AG09319 (cell line): ENCODE measurements at regions not wholly inside any gene's neighbourhood (a gene's known extent, or its start where the extent isn't known, plus 50 kb on each side); places are given as distances from the start of the nearest gene placed in this dataset.
A peak's percentile ranks its signal among the peaks of the same experiment; 100 is the strongest.

Experiments
- DNase-seq: peaks from one replicate; pipeline ENCODE4 v3.0.0-alpha.2; 2010; ENCODE audit warnings: low read depth; ENCODE audit errors: extremely low read depth
- CTCF ChIP-seq: IDR thresholded peaks from 2 replicates; pipeline ENCODE4 v1.5.1; 2011; ENCODE audit warnings: low read depth, mild to moderate bottlenecking, inconsistent platforms, low read length, moderate library complexity

GRCh38 chr2:226483143-226483542 lies 316.5 kb downstream of the IRS1 start:
- no peak for DNase-seq
- no peak for TF ChIP-seq CTCF

GRCh38 chr2:226478109-226478809 lies 321.4 kb downstream of the IRS1 start:
- TF ChIP-seq CTCF, result no peak
- DNase-seq, result peak; percentile 57

- no peak for DNase-seq
- TF ChIP-seq CTCF, result no peak
Observed at GRCh38 chr2:226477221-226478108, 322.2 kb downstream of the IRS1 start.

DNA sequence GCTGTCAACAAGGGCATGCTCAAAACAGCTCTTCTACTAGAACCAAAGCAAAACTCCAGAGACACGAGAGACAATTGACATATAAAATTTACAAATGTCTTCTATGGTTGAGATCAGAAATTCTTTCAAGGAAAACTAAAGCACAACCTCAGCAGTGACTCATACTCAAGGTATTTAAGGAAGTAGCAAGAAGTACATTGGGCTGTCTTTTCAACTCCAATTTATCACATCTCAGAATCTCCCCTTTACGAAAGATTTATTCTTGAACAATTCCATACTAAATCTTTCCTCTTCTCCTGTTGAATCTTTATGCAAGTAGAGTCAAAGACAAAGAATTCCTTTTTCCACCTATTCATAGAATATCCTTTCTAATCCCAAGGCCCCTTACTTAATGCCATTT lies 324.0 kb downstream of the IRS1 start:
- DNase-seq, result no peak
- no peak for TF ChIP-seq CTCF

- no peak for TF ChIP-seq CTCF
- no peak for DNase-seq
Observed at GRCh38 chr2:226474131-226474530, 325.5 kb downstream of the IRS1 start.

DNA sequence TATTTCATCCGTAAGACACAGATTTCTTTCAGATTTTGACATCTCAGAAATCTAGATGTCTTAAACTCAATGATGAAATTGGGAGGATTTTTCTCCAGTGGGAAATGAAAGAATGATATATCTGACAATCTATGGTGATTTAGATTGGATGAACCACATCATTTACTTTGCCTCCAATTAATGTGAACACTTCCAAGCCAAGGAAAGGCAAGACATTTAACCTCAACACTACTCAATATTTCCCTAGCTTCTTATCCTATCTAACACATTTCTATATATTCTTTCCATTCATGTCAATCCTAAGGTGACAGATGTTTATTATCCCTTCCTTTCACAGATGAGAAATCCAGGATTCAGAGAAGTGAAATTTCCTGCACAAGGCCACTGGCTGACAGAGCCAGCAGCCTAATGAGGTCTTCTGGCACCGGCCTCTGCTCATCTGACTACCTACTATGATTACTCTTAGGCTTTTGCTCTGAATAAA lies 327.6 kb downstream of the IRS1 start:
- no peak for TF ChIP-seq CTCF
- no peak for DNase-seq

DNA sequence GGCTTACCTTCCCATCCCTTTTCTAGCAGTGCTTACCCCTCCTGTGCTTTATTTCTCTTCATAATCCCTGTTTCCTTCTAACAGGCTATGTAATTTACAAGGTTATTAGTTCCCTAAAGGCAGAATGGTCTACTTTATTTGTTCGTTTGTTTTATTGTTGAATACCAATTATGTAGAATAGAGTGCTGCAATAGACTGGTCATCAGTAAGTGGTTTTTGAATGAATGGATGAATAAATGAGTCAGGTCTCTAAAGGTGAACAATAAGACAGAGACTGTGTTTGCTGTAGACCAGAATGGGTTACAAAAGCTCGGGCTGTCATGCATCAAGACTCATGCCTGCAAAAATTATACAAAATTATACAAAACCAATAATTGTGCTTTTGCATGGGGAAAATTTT lies 332.0 kb downstream of the IRS1 start:
- no peak for TF ChIP-seq CTCF
- DNase-seq, result no peak
